ENCODE measurements at regions not wholly inside any gene's neighbourhood (a gene's known extent, or its start where the extent isn't known, plus 50 kb on each side); places are given as distances from the start of the nearest gene placed in this dataset.
"Not testable (repeated sequence)": the region's sequence is repeated elsewhere in the genome, so short reads cannot be mapped to it uniquely, and the experiment has no call there.

- Mint-ChIP-seq H3K4me3 (no peak overlapping the region), H3K27ac (no peak overlapping the region), H3K9me3 (no peaks in the 10 kb centered on the region), H3K27me3 (ENCODE audit: low read depth) (no peaks in the 10 kb centered on the region), H3K36me3 (ENCODE audit: low read depth) (peaks cover 3% of the 10 kb centered on the region), H3K4me1 (ENCODE audit: low read depth) (peaks cover 12% of the 10 kb centered on the region)
Observed at GRCh38 chr15:91431041-91431715, 331.1 kb downstream of the SV2B start.

- H3K36me3 Mint-ChIP-seq (ENCODE audit: low read depth) = peaks cover 5% of the 10 kb centered on the region
- peaks cover 8% of the 10 kb centered on the region for H3K9me3 Mint-ChIP-seq
- no peak overlapping the region for H3K27ac Mint-ChIP-seq
- H3K4me1 Mint-ChIP-seq (ENCODE audit: low read depth) = peaks cover 3% of the 10 kb centered on the region
- no peak overlapping the region for H3K4me3 Mint-ChIP-seq
- H3K27me3 Mint-ChIP-seq (ENCODE audit: low read depth) = no peaks in the 10 kb centered on the region
Observed at GRCh38 chr15:91435113-91435512, 335.1 kb downstream of the SV2B start.

- peaks cover 20% of the 10 kb centered on the region for H3K9me3 Mint-ChIP-seq
- H3K4me1 Mint-ChIP-seq (ENCODE audit: low read depth) = peaks cover 4% of the 10 kb centered on the region
- peaks cover 33% of the 10 kb centered on the region for H3K27me3 Mint-ChIP-seq (ENCODE audit: low read depth)
- H3K36me3 Mint-ChIP-seq (ENCODE audit: low read depth) = peaks cover 5% of the 10 kb centered on the region
- no peak overlapping the region for H3K27ac Mint-ChIP-seq
- H3K4me3 Mint-ChIP-seq = no peak overlapping the region
Observed at GRCh38 chr15:91444656-91445055, 344.6 kb downstream of the SV2B start.

GRCh38 chr15:91445695-91446228 lies 345.7 kb downstream of the SV2B start:
- peaks cover 4% of the 10 kb centered on the region for H3K4me1 Mint-ChIP-seq (ENCODE audit: low read depth)
- H3K27me3 Mint-ChIP-seq (ENCODE audit: low read depth) = peaks cover 33% of the 10 kb centered on the region
- H3K27ac Mint-ChIP-seq = no peak overlapping the region
- peaks cover 5% of the 10 kb centered on the region for H3K36me3 Mint-ChIP-seq (ENCODE audit: low read depth)
- H3K9me3 Mint-ChIP-seq = peaks cover 12% of the 10 kb centered on the region
- no peak overlapping the region for H3K4me3 Mint-ChIP-seq

GRCh38 chr15:91447991-91448644 lies 348.1 kb downstream of the SV2B start:
- Mint-ChIP-seq H3K27me3 (ENCODE audit: low read depth) (peaks cover 24% of the 10 kb centered on the region), H3K27ac (no peak overlapping the region), H3K4me1 (ENCODE audit: low read depth) (peaks cover 11% of the 10 kb centered on the region), H3K4me3 (no peak overlapping the region), H3K9me3 (peaks cover 17% of the 10 kb centered on the region), H3K36me3 (ENCODE audit: low read depth) (peaks cover 10% of the 10 kb centered on the region)

GRCh38 chr15:91453376-91453775 lies 353.3 kb downstream of the SV2B start:
- Mint-ChIP-seq H3K4me1 (ENCODE audit: low read depth) (peaks cover 24% of the 10 kb centered on the region), H3K36me3 (ENCODE audit: low read depth) (peaks cover 22% of the 10 kb centered on the region), H3K27ac (peak overlapping the region; percentile 41), H3K9me3 (peaks cover 33% of the 10 kb centered on the region), H3K4me3 (peak overlapping the region; percentile 56)
- H3K27me3 Mint-ChIP-seq (ENCODE audit: low read depth) = not testable (repeated sequence)

- H3K9me3 Mint-ChIP-seq = peaks cover 30% of the 10 kb centered on the region
- H3K4me3 Mint-ChIP-seq = no peak overlapping the region
- H3K27me3 Mint-ChIP-seq (ENCODE audit: low read depth) = no peaks in the 10 kb centered on the region
- H3K27ac Mint-ChIP-seq = no peak overlapping the region
- peaks cover 23% of the 10 kb centered on the region for H3K4me1 Mint-ChIP-seq (ENCODE audit: low read depth)
- H3K36me3 Mint-ChIP-seq (ENCODE audit: low read depth) = peaks cover 21% of the 10 kb centered on the region
Observed at GRCh38 chr15:91456251-91456718, 356.2 kb downstream of the SV2B start.

GRCh38 chr15:91456921-91457320 lies 356.9 kb downstream of the SV2B start:
- peaks cover 25% of the 10 kb centered on the region for H3K9me3 Mint-ChIP-seq
- peaks cover 17% of the 10 kb centered on the region for H3K36me3 Mint-ChIP-seq (ENCODE audit: low read depth)
- no peak overlapping the region for H3K27ac Mint-ChIP-seq
- peaks cover 23% of the 10 kb centered on the region for H3K4me1 Mint-ChIP-seq (ENCODE audit: low read depth)
- no peaks in the 10 kb centered on the region for H3K27me3 Mint-ChIP-seq (ENCODE audit: low read depth)
- no peak overlapping the region for H3K4me3 Mint-ChIP-seq

- H3K4me1 Mint-ChIP-seq (ENCODE audit: low read depth) = no peaks in the 10 kb centered on the region
- no peaks in the 10 kb centered on the region for H3K36me3 Mint-ChIP-seq (ENCODE audit: low read depth)
- no peaks in the 10 kb centered on the region for H3K27me3 Mint-ChIP-seq (ENCODE audit: low read depth)
- no peak overlapping the region for H3K4me3 Mint-ChIP-seq
- no peak overlapping the region for H3K27ac Mint-ChIP-seq
- no peaks in the 10 kb centered on the region for H3K9me3 Mint-ChIP-seq
Observed at GRCh38 chr15:91461377-91461776, 361.3 kb downstream of the SV2B start.

- peaks cover 3% of the 10 kb centered on the region for H3K36me3 Mint-ChIP-seq (ENCODE audit: low read depth)
- no peaks in the 10 kb centered on the region for H3K27me3 Mint-ChIP-seq (ENCODE audit: low read depth)
- peaks cover 16% of the 10 kb centered on the region for H3K4me1 Mint-ChIP-seq (ENCODE audit: low read depth)
- no peak overlapping the region for H3K27ac Mint-ChIP-seq
- no peaks in the 10 kb centered on the region for H3K9me3 Mint-ChIP-seq
- no peak overlapping the region for H3K4me3 Mint-ChIP-seq
Observed at GRCh38 chr15:91465086-91465485, 365.0 kb downstream of the SV2B start.

GRCh38 chr15:91465696-91466095 lies 365.6 kb downstream of the SV2B start:
- Mint-ChIP-seq H3K27me3 (ENCODE audit: low read depth) (no peaks in the 10 kb centered on the region), H3K4me1 (ENCODE audit: low read depth) (peaks cover 21% of the 10 kb centered on the region), H3K36me3 (ENCODE audit: low read depth) (peaks cover 3% of the 10 kb centered on the region), H3K9me3 (peaks cover 3% of the 10 kb centered on the region), H3K4me3 (no peak overlapping the region), H3K27ac (no peak overlapping the region)

- H3K9me3 Mint-ChIP-seq = peaks cover 10% of the 10 kb centered on the region
- H3K4me1 Mint-ChIP-seq (ENCODE audit: low read depth) = peaks cover 43% of the 10 kb centered on the region
- no peaks in the 10 kb centered on the region for H3K27me3 Mint-ChIP-seq (ENCODE audit: low read depth)
- H3K27ac Mint-ChIP-seq = peak overlapping the region; percentile 78
- H3K36me3 Mint-ChIP-seq (ENCODE audit: low read depth) = peaks cover 8% of the 10 kb centered on the region
- peak overlapping the region; percentile 45 for H3K4me3 Mint-ChIP-seq
Observed at GRCh38 chr15:91468871-91469580, 369.0 kb downstream of the SV2B start.

GRCh38 chr15:91469632-91470567 lies 369.8 kb downstream of the SV2B start:
- H3K27ac Mint-ChIP-seq = peak overlapping the region; percentile 78
- H3K4me3 Mint-ChIP-seq = peak overlapping the region; percentile 45
- H3K4me1 Mint-ChIP-seq (ENCODE audit: low read depth) = peaks cover 43% of the 10 kb centered on the region
- peaks cover 10% of the 10 kb centered on the region for H3K36me3 Mint-ChIP-seq (ENCODE audit: low read depth)
- peaks cover 19% of the 10 kb centered on the region for H3K9me3 Mint-ChIP-seq
- no peaks in the 10 kb centered on the region for H3K27me3 Mint-ChIP-seq (ENCODE audit: low read depth)

- Mint-ChIP-seq H3K27ac (peak overlapping the region; percentile 70), H3K4me1 (ENCODE audit: low read depth) (peaks cover 43% of the 10 kb centered on the region), H3K36me3 (ENCODE audit: low read depth) (peaks cover 10% of the 10 kb centered on the region), H3K9me3 (peaks cover 27% of the 10 kb centered on the region), H3K4me3 (peak overlapping the region; percentile 10), H3K27me3 (ENCODE audit: low read depth) (no peaks in the 10 kb centered on the region)
Observed at GRCh38 chr15:91471468-91471867, 371.4 kb downstream of the SV2B start.
